HFFc6 (cell line): ENCODE measurements at regions not wholly inside any gene's neighbourhood (a gene's known extent, or its start where the extent isn't known, plus 50 kb on each side); places are given as distances from the start of the nearest gene placed in this dataset.

Experiments used
- DNase-seq: peaks from one replicate; pipeline ENCODE4 v3.0.0-alpha.2; 2018
- H3K27ac Mint-ChIP-seq: 2 replicates; pipeline ENCODE4 v1.8.0; 2020; ENCODE audit warnings: mild to moderate bottlenecking, mixed read lengths
- H3K27me3 Mint-ChIP-seq: 2 replicates; pipeline ENCODE4 v1.8.0; 2021; ENCODE audit warnings: mild to moderate bottlenecking, moderate library complexity, mixed read lengths; ENCODE audit not compliant: insufficient read depth
- H3K36me3 Mint-ChIP-seq: 2 replicates; pipeline ENCODE4 v1.8.0; 2021; ENCODE audit warnings: low read depth, mixed read lengths
- H3K4me1 Mint-ChIP-seq: 2 replicates; pipeline ENCODE4 v1.8.0; 2020; ENCODE audit warnings: low read depth, mixed read lengths
- H3K4me3 Mint-ChIP-seq: 2 replicates; pipeline ENCODE4 v1.8.0; 2020; ENCODE audit warnings: mild to moderate bottlenecking, moderate library complexity, mixed read lengths
- H3K9me3 Mint-ChIP-seq: 2 replicates; pipeline ENCODE4 v1.8.0; 2020; ENCODE audit warnings: mild to moderate bottlenecking, mixed read lengths
- TF ChIP-seq, protein P1 (sequence below): fragments of 200-600 bp; sonication (generic); IDR thresholded peaks from 2 replicates; pipeline ENCODE4 v1.5.0; 2021; ENCODE audit warnings: antibody characterized with exemption, mild to moderate bottlenecking

DNA sequence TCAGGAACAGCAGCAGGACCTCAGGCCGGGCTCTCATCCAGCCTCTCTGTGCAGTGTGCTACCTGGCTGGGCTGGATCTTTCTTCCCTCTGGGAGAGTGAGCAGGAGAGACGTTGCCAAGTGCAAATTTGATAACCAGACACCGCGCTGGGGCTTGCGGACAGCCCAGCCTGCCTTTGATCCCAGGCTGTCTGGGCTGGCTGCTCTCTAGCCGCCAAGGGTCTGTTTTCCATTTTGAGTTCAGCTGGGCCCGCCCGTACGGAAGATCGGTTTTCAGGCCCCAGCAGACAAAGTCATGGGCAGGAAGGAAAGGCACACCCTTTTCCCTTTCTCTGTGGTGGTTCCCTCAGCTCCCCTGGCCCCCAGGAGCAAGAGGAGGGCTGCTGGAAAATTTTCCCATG is 90.2 kb downstream of the CPZ start:
- TF ChIP-seq, protein P1, sequence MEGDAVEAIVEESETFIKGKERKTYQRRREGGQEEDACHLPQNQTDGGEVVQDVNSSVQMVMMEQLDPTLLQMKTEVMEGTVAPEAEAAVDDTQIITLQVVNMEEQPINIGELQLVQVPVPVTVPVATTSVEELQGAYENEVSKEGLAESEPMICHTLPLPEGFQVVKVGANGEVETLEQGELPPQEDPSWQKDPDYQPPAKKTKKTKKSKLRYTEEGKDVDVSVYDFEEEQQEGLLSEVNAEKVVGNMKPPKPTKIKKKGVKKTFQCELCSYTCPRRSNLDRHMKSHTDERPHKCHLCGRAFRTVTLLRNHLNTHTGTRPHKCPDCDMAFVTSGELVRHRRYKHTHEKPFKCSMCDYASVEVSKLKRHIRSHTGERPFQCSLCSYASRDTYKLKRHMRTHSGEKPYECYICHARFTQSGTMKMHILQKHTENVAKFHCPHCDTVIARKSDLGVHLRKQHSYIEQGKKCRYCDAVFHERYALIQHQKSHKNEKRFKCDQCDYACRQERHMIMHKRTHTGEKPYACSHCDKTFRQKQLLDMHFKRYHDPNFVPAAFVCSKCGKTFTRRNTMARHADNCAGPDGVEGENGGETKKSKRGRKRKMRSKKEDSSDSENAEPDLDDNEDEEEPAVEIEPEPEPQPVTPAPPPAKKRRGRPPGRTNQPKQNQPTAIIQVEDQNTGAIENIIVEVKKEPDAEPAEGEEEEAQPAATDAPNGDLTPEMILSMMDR = no peak
- Mint-ChIP-seq H3K27me3 (peaks cover 15% of the 10 kb centered on the region), H3K4me1 (no peaks in the 10 kb centered on the region), H3K36me3 (no peaks in the 10 kb centered on the region; the same call in 1 of the 2 replicates), H3K27ac (no peak overlapping the region), H3K4me3 (no peak overlapping the region), H3K9me3 (no peaks in the 10 kb centered on the region; the same call in 1 of the 2 replicates)
- DNase-seq = no peak

DNA sequence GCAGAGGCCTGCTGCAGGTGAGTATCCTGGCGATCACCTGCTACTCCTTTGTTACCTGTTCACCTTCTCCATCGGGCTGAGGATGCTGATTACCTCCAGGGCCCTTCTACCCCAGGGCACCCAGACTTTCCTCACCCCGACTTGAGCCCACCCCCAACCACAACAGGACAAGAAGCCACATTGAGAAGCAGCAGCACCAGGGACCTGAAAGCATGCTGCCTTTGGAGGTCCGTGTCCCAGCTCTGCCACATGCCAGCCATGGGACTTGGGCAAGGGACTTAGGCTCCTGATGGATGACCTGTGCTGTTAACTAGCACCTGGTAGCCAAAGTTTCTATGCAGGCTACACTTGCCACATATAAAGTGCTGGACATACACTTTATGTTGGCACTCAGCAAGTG is 89.7 kb downstream of the CPZ start:
- TF ChIP-seq, protein P1 = no peak
- DNase-seq = no peak
- Mint-ChIP-seq H3K36me3 (no peaks in the 10 kb centered on the region; the same call in 1 of the 2 replicates), H3K9me3 (peaks cover under 1% of the 10 kb centered on the region; the same call in 1 of the 2 replicates), H3K27me3 (peaks cover 14% of the 10 kb centered on the region), H3K4me1 (no peaks in the 10 kb centered on the region), H3K27ac (no peak overlapping the region), H3K4me3 (no peak overlapping the region)

DNA sequence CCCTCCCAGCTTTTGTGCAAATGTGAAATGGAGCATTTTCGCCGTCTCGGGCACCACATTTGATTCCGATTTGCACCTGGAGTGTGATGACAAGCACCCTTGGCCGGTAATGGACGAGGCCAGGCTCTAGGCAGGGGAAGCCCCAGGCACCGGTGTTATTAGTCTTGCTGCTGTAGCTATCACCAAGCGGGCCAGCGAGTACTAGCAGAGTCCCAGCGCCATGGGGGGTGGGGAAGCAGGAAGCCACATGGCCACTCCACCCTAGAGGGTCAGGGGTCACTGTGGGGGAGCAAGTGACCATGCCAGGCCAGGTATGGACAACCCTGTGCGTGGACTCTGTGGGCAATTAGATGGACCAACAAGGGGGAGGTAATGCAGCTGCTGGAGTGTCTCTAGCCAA is 88.8 kb downstream of the CPZ start:
- DNase-seq = no peak
- no peak overlapping the region for H3K27ac Mint-ChIP-seq
- peaks cover 9% of the 10 kb centered on the region; the same call in 1 of the 2 replicates for H3K9me3 Mint-ChIP-seq
- H3K4me3 Mint-ChIP-seq = no peak overlapping the region
- peaks cover 10% of the 10 kb centered on the region for H3K27me3 Mint-ChIP-seq
- H3K4me1 Mint-ChIP-seq = no peaks in the 10 kb centered on the region
- TF ChIP-seq, protein P1 = no peak
- H3K36me3 Mint-ChIP-seq = no peaks in the 10 kb centered on the region

DNA sequence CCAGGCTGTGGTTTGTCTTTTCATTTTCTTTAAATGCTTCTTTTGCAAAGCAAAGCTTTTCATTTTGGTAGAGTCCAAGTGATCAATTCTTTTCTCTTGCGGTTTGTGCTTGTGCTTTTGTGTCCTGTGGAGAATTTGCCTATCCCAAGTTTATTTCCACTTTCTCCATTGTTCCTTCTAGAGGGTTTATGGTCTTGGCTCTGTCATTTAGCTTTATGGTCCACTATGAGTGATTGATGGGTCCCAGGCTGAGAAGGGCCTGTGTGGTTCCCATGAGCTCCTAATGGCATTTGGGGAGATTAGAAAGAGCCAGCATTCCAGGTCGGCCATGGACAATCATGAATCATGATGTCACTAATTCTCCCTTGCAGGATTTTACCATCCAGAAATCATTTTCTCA is 86.5 kb downstream of the CPZ start:
- no peaks in the 10 kb centered on the region for H3K4me1 Mint-ChIP-seq

DNA sequence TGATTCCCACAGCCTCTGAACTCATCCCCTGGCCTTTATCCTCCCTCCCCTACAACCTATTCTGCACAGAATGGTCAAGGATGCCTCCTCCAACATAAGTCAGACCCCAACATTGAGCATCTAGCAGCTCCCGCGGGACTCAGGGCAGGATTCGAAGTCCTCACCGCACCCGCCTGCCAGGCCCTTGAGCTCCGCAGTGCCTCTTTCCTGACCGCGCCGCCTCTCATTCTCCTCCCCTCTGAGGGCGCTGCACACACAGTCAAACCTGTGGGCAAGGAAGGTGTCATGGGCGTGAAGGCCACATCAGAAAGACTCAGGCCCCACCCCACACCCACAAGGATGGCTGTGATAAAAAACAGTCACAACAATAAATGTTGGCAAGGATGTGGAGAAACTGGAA is 84.1 kb downstream of the CPZ start:
- Mint-ChIP-seq H3K4me1 (no peaks in the 10 kb centered on the region), H3K27ac (no peak overlapping the region), H3K4me3 (no peak overlapping the region), H3K27me3 (peaks cover 8% of the 10 kb centered on the region), H3K9me3 (peaks cover 12% of the 10 kb centered on the region; the same call in 1 of the 2 replicates), H3K36me3 (no peaks in the 10 kb centered on the region)
- DNase-seq = no peak
- TF ChIP-seq, protein P1 = no peak

More for the DNA sequence above, 86.5 kb downstream of the CPZ start:
- Mint-ChIP-seq H3K27ac (no peak overlapping the region), H3K36me3 (no peaks in the 10 kb centered on the region), H3K9me3 (peaks cover 12% of the 10 kb centered on the region; the same call in 1 of the 2 replicates), H3K4me3 (no peak overlapping the region), H3K27me3 (peaks cover 8% of the 10 kb centered on the region)
- TF ChIP-seq, protein P1 = no peak
- no peak for DNase-seq

DNA sequence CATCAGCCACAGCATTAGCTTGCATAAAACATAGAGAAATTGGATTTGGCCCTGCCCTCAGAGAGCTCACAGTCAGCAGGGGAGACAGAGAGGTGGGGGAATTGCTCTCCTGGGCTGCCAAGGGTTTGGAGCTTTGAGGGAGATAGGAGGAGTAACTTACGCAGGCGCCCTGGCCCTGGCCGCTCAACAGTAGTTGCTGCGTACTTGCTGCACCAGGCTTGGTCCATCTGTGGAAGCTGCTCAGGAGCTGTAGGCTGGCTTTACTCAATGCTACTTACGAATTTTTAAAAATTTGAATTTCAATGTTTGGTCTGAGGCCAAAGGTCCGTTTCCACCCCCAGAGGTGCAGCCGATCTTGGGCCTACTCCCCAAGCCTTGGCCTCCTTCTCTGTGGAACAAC is 83.3 kb downstream of the CPZ start:
- H3K27me3 Mint-ChIP-seq = peaks cover 6% of the 10 kb centered on the region
- TF ChIP-seq, protein P1 = no peak

More for the DNA sequence above, 83.3 kb downstream of the CPZ start:
- DNase-seq = no peak
- Mint-ChIP-seq H3K4me1 (no peaks in the 10 kb centered on the region), H3K4me3 (no peak overlapping the region), H3K27ac (no peak overlapping the region), H3K36me3 (no peaks in the 10 kb centered on the region), H3K9me3 (peaks cover 12% of the 10 kb centered on the region; the same call in 1 of the 2 replicates)
